MCF 10A (cell line): ENCODE measurements at regions not wholly inside any gene's neighbourhood (a gene's known extent, or its start where the extent isn't known, plus 50 kb on each side); places are given as distances from the start of the nearest gene placed in this dataset.

Experiments used
- BruUV-seq: library from RNA; stranded (reverse); fragments of 400-500 nt; replicated peaks from 2 replicates; lab custom pipeline; 2021; lab: Mats Ljungman, UMichigan
- CTCF ChIA-PET: fragments of 300-600 bp; sonication (Branson Sonifier 250); formaldehyde crosslinking; extraction: SDS; loops from one replicate; lab custom pipeline; 2021; ENCODE audit warnings: antibody characterized with exemption, inconsistent platforms; lab: Yijun Ruan, JAX
- POLR2A ChIA-PET: fragments of 300-600, 350-650 bp; sonication (Branson Sonifier 250); formaldehyde crosslinking; extraction: SDS; loops from one replicate; lab custom pipeline; 2020; ENCODE audit warnings: antibody characterized with exemption, inconsistent platforms; lab: Yijun Ruan, JAX
- DNase-seq: peaks from one replicate; pipeline ENCODE4 v3.0.0-alpha.2; 2018; ENCODE audit not compliant: unreplicated experiment
- H3K27ac Mint-ChIP-seq: one replicate; pipeline ENCODE4 v1.8.0; 2022; ENCODE audit warnings: mild to moderate bottlenecking, low read depth, mixed read lengths; ENCODE audit not compliant: unreplicated experiment
- H3K27me3 Mint-ChIP-seq: one replicate; pipeline ENCODE4 v1.8.0; 2022; ENCODE audit warnings: mixed read lengths; ENCODE audit not compliant: insufficient read depth, unreplicated experiment
- H3K36me3 Mint-ChIP-seq: one replicate; pipeline ENCODE4 v1.8.0; 2022; ENCODE audit warnings: mild to moderate bottlenecking, moderate library complexity, mixed read lengths; ENCODE audit not compliant: insufficient read depth, unreplicated experiment
- H3K4me1 Mint-ChIP-seq: one replicate; pipeline ENCODE4 v1.8.0; 2022; ENCODE audit warnings: mixed read lengths; ENCODE audit not compliant: insufficient read depth, unreplicated experiment
- H3K4me3 Mint-ChIP-seq: one replicate; pipeline ENCODE4 v1.8.0; 2022; ENCODE audit warnings: mild to moderate bottlenecking, moderate library complexity, mixed read lengths; ENCODE audit not compliant: unreplicated experiment
- H3K9me3 Mint-ChIP-seq: one replicate; pipeline ENCODE4 v1.8.0; 2022; ENCODE audit warnings: mixed read lengths; ENCODE audit not compliant: unreplicated experiment
- intact Hi-C: fragments of 100-400 bp; cut with micrococcal nuclease; formaldehyde crosslinking; loops from 2 replicates; pipeline ENCODE4 v1.14.1; 2022
- TF ChIP-seq, protein P1 (sequence below): fragments of 200-600 bp; IDR thresholded peaks from one replicate; pipeline ENCODE4 v1.8.0; 2022; ENCODE audit warnings: antibody characterized with exemption, mild to moderate bottlenecking; ENCODE audit not compliant: unreplicated experiment

DNA sequence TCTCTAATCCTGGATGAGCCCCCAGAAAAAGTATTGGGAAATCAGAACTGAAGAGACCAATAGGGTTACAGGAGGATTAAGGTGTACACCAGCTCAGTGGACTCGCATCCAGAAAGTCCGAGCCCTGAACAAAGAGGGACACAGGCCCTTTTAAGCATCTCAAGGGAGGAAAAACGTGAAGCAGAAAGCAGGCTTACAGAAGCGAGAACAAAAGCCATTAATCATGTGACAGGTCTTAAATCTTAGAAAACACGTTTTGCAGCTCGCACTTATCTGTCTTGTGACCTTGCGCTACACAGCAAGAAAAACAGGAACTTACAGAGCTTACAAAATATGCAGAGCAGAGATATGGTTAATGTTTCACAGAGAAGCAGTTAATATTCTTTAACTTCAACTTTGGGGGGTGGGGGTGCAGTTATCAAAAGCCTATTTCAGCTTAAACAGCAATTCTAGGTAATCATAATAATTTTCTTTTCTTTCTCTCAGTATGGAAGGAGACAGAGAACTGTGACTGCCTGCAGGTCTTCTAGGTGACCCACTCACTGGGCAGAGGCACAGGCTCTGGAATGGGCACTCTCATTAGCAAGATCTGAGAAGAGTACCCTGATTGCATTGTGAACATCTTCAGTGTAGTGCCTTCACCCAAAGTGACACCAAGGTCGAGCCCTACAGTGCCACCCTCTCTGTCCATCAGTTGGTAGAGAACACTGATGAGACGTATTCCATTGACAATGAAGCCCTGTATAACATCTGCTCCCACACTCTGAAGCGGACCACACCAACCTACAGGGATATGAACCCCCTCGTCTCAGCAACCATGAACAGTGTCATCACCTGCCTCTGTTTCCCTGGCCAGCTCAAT is 65.0 kb upstream of the MOCS1 start:
- POLR2A ChIA-PET, result interaction anchor here (0.6 kb wide), 1 partner anchor 526 kb away, joined by 3 read pairs; no protein-coding TSS in a partner anchor

DNA sequence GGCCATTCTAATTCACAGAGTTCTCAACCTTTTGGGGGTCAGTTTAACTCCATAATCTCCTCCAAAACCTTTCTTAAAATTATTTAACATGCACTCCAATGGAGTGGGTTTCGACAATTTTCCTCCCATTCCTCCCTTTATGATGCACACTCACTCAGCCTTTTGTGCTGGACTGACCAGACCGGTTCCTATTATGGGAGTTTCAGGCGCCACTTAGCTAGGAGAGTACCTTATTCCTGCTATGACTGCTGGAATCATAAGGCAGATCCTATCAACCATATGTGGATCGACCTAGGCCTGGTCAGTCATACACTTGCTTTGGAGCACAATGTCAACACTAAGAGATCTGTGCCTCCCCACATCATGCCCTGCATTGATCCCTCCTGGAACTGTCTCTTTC is 63.9 kb upstream of the MOCS1 start:
- Mint-ChIP-seq H3K9me3 (peaks cover 52% of the 10 kb centered on the region), H3K36me3 (no peaks in the 10 kb centered on the region), H3K27ac (no peak overlapping the region), H3K4me1 (no peaks in the 10 kb centered on the region), H3K27me3 (no peaks in the 10 kb centered on the region), H3K4me3 (no peak overlapping the region)
- no TSS peak for BruUV-seq
- intact Hi-C loops, result no loop called here
- CTCF ChIA-PET, result interaction anchor here (0.6 to 0.8 kb wide), 2 partner anchors 16 to 1303 kb away, joined by 3 to 4 read pairs; no protein-coding TSS in a partner anchor
- TF ChIP-seq, protein P1, sequence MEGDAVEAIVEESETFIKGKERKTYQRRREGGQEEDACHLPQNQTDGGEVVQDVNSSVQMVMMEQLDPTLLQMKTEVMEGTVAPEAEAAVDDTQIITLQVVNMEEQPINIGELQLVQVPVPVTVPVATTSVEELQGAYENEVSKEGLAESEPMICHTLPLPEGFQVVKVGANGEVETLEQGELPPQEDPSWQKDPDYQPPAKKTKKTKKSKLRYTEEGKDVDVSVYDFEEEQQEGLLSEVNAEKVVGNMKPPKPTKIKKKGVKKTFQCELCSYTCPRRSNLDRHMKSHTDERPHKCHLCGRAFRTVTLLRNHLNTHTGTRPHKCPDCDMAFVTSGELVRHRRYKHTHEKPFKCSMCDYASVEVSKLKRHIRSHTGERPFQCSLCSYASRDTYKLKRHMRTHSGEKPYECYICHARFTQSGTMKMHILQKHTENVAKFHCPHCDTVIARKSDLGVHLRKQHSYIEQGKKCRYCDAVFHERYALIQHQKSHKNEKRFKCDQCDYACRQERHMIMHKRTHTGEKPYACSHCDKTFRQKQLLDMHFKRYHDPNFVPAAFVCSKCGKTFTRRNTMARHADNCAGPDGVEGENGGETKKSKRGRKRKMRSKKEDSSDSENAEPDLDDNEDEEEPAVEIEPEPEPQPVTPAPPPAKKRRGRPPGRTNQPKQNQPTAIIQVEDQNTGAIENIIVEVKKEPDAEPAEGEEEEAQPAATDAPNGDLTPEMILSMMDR, result no peak
- no peak for DNase-seq
- POLR2A ChIA-PET, result no interaction called here

More for the DNA sequence above, 65.0 kb upstream of the MOCS1 start:
- Mint-ChIP-seq H3K4me3 (no peak overlapping the region), H3K36me3 (peaks cover 4% of the 10 kb centered on the region), H3K27me3 (no peaks in the 10 kb centered on the region), H3K9me3 (peaks cover 58% of the 10 kb centered on the region), H3K4me1 (no peaks in the 10 kb centered on the region), H3K27ac (no peak overlapping the region)
- CTCF ChIA-PET, result no interaction called here
- TF ChIP-seq, protein P1, result no peak
- intact Hi-C loops, result no loop called here
- no peak for DNase-seq
- no TSS peak for BruUV-seq

DNA sequence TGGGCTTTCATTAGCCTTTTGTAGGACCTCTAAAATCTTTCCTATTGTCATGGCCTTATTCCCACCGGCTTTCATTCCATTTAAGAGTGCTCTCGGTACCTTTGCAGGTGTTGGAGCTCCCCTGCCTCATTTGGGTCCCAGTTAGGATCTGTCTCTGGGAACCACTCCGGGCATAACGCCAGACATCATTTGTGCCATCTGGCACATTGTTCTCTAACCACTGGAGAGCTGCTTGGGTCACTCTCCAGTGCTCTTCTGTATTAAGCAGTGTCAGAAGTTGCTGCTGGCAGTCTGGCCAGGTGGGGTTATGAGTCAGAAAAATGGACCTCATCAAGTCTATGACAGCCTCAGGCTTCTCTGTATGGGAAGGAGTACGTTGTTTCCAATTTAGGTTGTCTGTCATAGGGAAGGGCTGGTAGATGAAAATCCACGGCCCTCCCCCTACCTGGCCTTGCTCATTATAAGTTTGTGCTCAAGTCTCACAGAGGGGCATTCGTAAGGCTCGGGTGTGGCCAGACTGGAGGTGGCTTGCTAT is 62.9 kb upstream of the MOCS1 start:
- no peak overlapping the region for H3K4me3 Mint-ChIP-seq
- POLR2A ChIA-PET, result no interaction called here
- peaks cover 55% of the 10 kb centered on the region for H3K9me3 Mint-ChIP-seq
- H3K4me1 Mint-ChIP-seq, result no peaks in the 10 kb centered on the region
- no peak overlapping the region for H3K27ac Mint-ChIP-seq
- BruUV-seq, result no TSS peak
- CTCF ChIA-PET, result interaction anchor here (0.8 kb wide), 1 partner anchor 915 kb away, joined by 3 read pairs; no protein-coding TSS in a partner anchor
- DNase-seq, result no peak
- TF ChIP-seq, protein P1, result no peak
- intact Hi-C loops, result no loop called here
- H3K27me3 Mint-ChIP-seq, result no peaks in the 10 kb centered on the region
- H3K36me3 Mint-ChIP-seq, result no peaks in the 10 kb centered on the region

DNA sequence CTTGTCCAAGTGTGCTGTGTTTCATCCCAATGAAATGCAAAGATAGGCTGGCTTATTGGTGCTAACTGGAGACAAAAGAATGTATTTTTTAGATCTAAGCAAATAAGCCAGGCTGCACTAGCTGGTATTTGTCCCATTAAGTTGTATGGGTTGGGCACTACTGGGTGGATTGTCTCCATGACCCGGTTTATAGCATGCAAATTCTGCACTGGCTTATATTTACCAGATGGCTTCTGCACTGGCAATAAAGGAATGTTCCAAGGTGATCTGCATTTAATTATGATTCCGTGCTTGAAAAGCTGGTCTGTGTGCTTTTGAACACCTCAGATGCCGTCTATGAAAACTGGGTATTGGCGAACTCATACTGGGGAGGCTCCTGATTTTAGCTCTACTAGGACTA is 61.4 kb upstream of the MOCS1 start:
- intact Hi-C loops, result no loop called here
- peaks cover 55% of the 10 kb centered on the region for H3K9me3 Mint-ChIP-seq
- no TSS peak for BruUV-seq
- no peaks in the 10 kb centered on the region for H3K27me3 Mint-ChIP-seq
- H3K27ac Mint-ChIP-seq, result no peak overlapping the region
- no peaks in the 10 kb centered on the region for H3K36me3 Mint-ChIP-seq
- TF ChIP-seq, protein P1, result no peak
- DNase-seq, result no peak
- H3K4me3 Mint-ChIP-seq, result no peak overlapping the region
- ChIA-PET CTCF (interaction anchor here (0.6 to 1.4 kb wide), 3 partner anchors 15 to 717 kb away, joined by 3 to 4 read pairs (median 3); no protein-coding TSS in a partner anchor), POLR2A (no interaction called here)
- no peaks in the 10 kb centered on the region for H3K4me1 Mint-ChIP-seq
